Transverse colon (tissue), 4 donors: ENCODE measurements at regions not wholly inside any gene's neighbourhood (a gene's known extent, or its start where the extent isn't known, plus 50 kb on each side); places are given as distances from the start of the nearest gene placed in this dataset.

ENCODE experiments used
- CTCF ChIP-seq, 5 experiments: fragments of 200-600 bp in 3 of 5; fragments of 450-650 bp in 2 of 5; sonication (generic) in 3 of 5; IDR thresholded peaks; 1 replicate in 2 of 5; 2 replicates in 3 of 5; pipeline ENCODE4 v1.5.1; 2016 to 2017; ENCODE audit warnings: antibody characterized with exemption in 5 of 5, inconsistent platforms in 3 of 5, mild to moderate bottlenecking in 2 of 5, moderate library complexity in 1 of 5
- EP300 ChIP-seq: sonication (generic); formaldehyde crosslinking; IDR thresholded peaks from one replicate; pipeline ENCODE4 v1.6.1; 2017; ENCODE audit warnings: antibody characterized with exemption, low read depth
- POLR2A ChIP-seq: fragments of 450-650 bp; IDR thresholded peaks from one replicate; pipeline ENCODE4 v1.6.1; 2016; ENCODE audit warnings: antibody characterized with exemption, mild to moderate bottlenecking, moderate library complexity
- POLR2AphosphoS5 ChIP-seq, 3 donors: sonication (generic); formaldehyde crosslinking; IDR thresholded peaks; one replicate each; pipeline ENCODE4 v1.6.1; 2016; ENCODE audit warnings: antibody characterized with exemption in 3 of 3

DNA sequence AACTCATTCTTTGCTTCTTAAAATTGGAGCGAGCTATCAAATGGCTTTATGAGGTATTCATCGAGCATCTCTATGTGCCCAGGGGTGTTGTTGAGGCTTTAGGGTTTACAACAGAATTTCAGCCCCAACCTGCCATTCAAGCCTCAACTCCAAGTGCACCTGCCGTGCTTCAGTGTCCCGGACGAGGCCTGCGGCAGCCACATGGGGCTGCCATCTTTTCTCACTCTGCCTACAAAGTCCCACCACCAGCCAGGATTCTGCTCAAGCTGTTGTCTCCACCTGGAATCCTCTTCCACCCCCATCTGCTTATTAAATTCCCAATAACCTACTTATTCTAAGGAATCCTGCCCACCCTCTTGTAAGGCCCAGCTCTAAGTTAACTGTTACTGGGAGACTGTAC is 242.4 kb downstream of the OPA1 start:
- TF ChIP-seq CTCF (IDR thresholded peaks at IDR 0.05) (no peak), EP300 (no peak), POLR2A (no peak), POLR2AphosphoS5 (IDR thresholded peaks at IDR 0.05) (no peak)
